Stomach smooth muscle (tissue), 2 donors: ENCODE measurements at regions not wholly inside any gene's neighbourhood (a gene's known extent, or its start where the extent isn't known, plus 50 kb on each side); places are given as distances from the start of the nearest gene placed in this dataset.
A peak's percentile ranks its signal among the peaks of the same experiment; 100 is the strongest.

Experiments
- H3K27ac ChIP-seq: one replicate; pipeline ENCODE4 v1.7.0; 2013; ENCODE audit warnings: mild to moderate bottlenecking, low read length, inconsistent platforms
- H3K27me3 ChIP-seq, 2 donors: one replicate each; pipeline ENCODE4 v1.7.0; 2013; ENCODE audit warnings: low read length in 2 of 2; ENCODE audit not compliant: insufficient read depth in 2 of 2, control insufficient read depth in 1 of 2
- H3K36me3 ChIP-seq, 2 donors: one replicate each; pipeline ENCODE4 v1.7.0; 2013; ENCODE audit warnings: low read length in 2 of 2; ENCODE audit not compliant: control insufficient read depth in 2 of 2, insufficient read depth in 2 of 2
- H3K4me1 ChIP-seq: one replicate; pipeline ENCODE4 v1.7.0; 2013; ENCODE audit warnings: low read length; ENCODE audit not compliant: control insufficient read depth, insufficient read depth
- H3K4me3 ChIP-seq, 2 donors: one replicate each; pipeline ENCODE4 v1.7.0; 2013; ENCODE audit warnings: low read length in 2 of 2
- H3K9ac ChIP-seq, 2 donors: one replicate each; pipeline ENCODE4 v1.7.0; 2013; ENCODE audit warnings: low read length in 2 of 2, mild to moderate bottlenecking in 1 of 2
- H3K9me3 ChIP-seq, 2 donors: one replicate each; pipeline ENCODE4 v1.7.0; 2013; ENCODE audit warnings: low read length in 2 of 2; ENCODE audit not compliant: control insufficient read depth in 2 of 2
- donor health status: healthy.
- donor health status: Pancreatic carcinoma.

GRCh38 chr3:30354513-30354912, 251.9 kb upstream of the TGFBR2 start:
- Histone ChIP-seq H3K27ac (peak overlapping the region; percentile 26), H3K36me3 (no peaks in the 10 kb centered on the region), H3K9me3 (no peaks in the 10 kb centered on the region), H3K4me1 (peaks cover 13% of the 10 kb centered on the region), H3K9ac (no peak overlapping the region), H3K27me3 (no peaks in the 10 kb centered on the region), H3K4me3 (peak overlapping the region in 1 of 2 donors; percentile 18)

- Histone ChIP-seq H3K36me3 (no peaks in the 10 kb centered on the region), H3K4me3 (no peak overlapping the region), H3K27ac (peak overlapping the region; percentile 26), H3K4me1 (peaks cover 9% of the 10 kb centered on the region), H3K27me3 (no peaks in the 10 kb centered on the region), H3K9me3 (no peaks in the 10 kb centered on the region), H3K9ac (no peak overlapping the region)
These were observed 251.4 kb upstream of the TGFBR2 start for GRCh38 chr3:30354972-30355371.

GRCh38 chr3:30355622-30356021, 250.8 kb upstream of the TGFBR2 start:
- no peaks in the 10 kb centered on the region for H3K27me3 ChIP-seq
- H3K36me3 ChIP-seq: no peaks in the 10 kb centered on the region
- H3K4me3 ChIP-seq: no peak overlapping the region
- H3K9me3 ChIP-seq: no peaks in the 10 kb centered on the region
- no peak overlapping the region for H3K9ac ChIP-seq
- H3K27ac ChIP-seq: no peak overlapping the region
- peaks cover 8% of the 10 kb centered on the region for H3K4me1 ChIP-seq

GRCh38 chr3:30356866-30357753, 249.3 kb upstream of the TGFBR2 start:
- peaks cover 8% of the 10 kb centered on the region for H3K4me1 ChIP-seq

GRCh38 chr3:30357897-30358296, 248.5 kb upstream of the TGFBR2 start:
- Histone ChIP-seq H3K9me3 (no peaks in the 10 kb centered on the region), H3K4me1 (peaks cover 8% of the 10 kb centered on the region), H3K36me3 (no peaks in the 10 kb centered on the region), H3K4me3 (no peak overlapping the region), H3K27ac (peak overlapping the region; percentile 25), H3K9ac (no peak overlapping the region), H3K27me3 (no peaks in the 10 kb centered on the region)

More at GRCh38 chr3:30356866-30357753, 249.3 kb upstream of the TGFBR2 start:
- H3K36me3 ChIP-seq: no peaks in the 10 kb centered on the region
- H3K27ac ChIP-seq: no peak overlapping the region
- no peaks in the 10 kb centered on the region for H3K27me3 ChIP-seq
- H3K9ac ChIP-seq: no peak overlapping the region
- no peak overlapping the region for H3K4me3 ChIP-seq
- H3K9me3 ChIP-seq: no peaks in the 10 kb centered on the region

- Histone ChIP-seq H3K27me3 (no peaks in the 10 kb centered on the region), H3K9ac (no peak overlapping the region), H3K36me3 (no peaks in the 10 kb centered on the region), H3K4me3 (no peak overlapping the region), H3K27ac (no peak overlapping the region), H3K9me3 (no peaks in the 10 kb centered on the region), H3K4me1 (peaks cover 8% of the 10 kb centered on the region)
These were observed 247.5 kb upstream of the TGFBR2 start for GRCh38 chr3:30358871-30359270.

GRCh38 chr3:30368978-30369377, 237.4 kb upstream of the TGFBR2 start:
- Histone ChIP-seq H3K4me3 (no peak overlapping the region), H3K4me1 (no peaks in the 10 kb centered on the region), H3K9me3 (no peaks in the 10 kb centered on the region), H3K27ac (no peak overlapping the region), H3K9ac (no peak overlapping the region), H3K27me3 (no peaks in the 10 kb centered on the region), H3K36me3 (no peaks in the 10 kb centered on the region)

- Histone ChIP-seq H3K9ac (no peak overlapping the region), H3K27ac (no peak overlapping the region), H3K36me3 (no peaks in the 10 kb centered on the region), H3K4me1 (no peaks in the 10 kb centered on the region), H3K4me3 (no peak overlapping the region), H3K9me3 (no peaks in the 10 kb centered on the region), H3K27me3 (no peaks in the 10 kb centered on the region)
These were observed 235.6 kb upstream of the TGFBR2 start for GRCh38 chr3:30370681-30371271.

- Histone ChIP-seq H3K4me3 (no peak overlapping the region), H3K27me3 (no peaks in the 10 kb centered on the region), H3K27ac (no peak overlapping the region)
These were observed 233.6 kb upstream of the TGFBR2 start for GRCh38 chr3:30372837-30373236.

GRCh38 chr3:30384546-30385072, 221.8 kb upstream of the TGFBR2 start:
- H3K4me3 ChIP-seq: no peak overlapping the region
- H3K4me1 ChIP-seq: no peaks in the 10 kb centered on the region
- H3K27ac ChIP-seq: no peak overlapping the region
- H3K36me3 ChIP-seq: no peaks in the 10 kb centered on the region
- H3K27me3 ChIP-seq: no peaks in the 10 kb centered on the region
- H3K9ac ChIP-seq: no peak overlapping the region
- no peaks in the 10 kb centered on the region for H3K9me3 ChIP-seq

More at GRCh38 chr3:30372837-30373236, 233.6 kb upstream of the TGFBR2 start:
- Histone ChIP-seq H3K9ac (no peak overlapping the region), H3K9me3 (no peaks in the 10 kb centered on the region), H3K4me1 (no peaks in the 10 kb centered on the region), H3K36me3 (no peaks in the 10 kb centered on the region)

- Histone ChIP-seq H3K4me1 (no peaks in the 10 kb centered on the region), H3K27me3 (no peaks in the 10 kb centered on the region), H3K36me3 (no peaks in the 10 kb centered on the region), H3K4me3 (no peak overlapping the region), H3K27ac (no peak overlapping the region), H3K9ac (no peak overlapping the region), H3K9me3 (no peaks in the 10 kb centered on the region)
These were observed 213.3 kb upstream of the TGFBR2 start for GRCh38 chr3:30393079-30393478.
